GM20000 (cell line): ENCODE measurements at regions not wholly inside any gene's neighbourhood (a gene's known extent, or its start where the extent isn't known, plus 50 kb on each side); places are given as distances from the start of the nearest gene placed in this dataset.

Source experiments
- DNase-seq: peaks from one replicate; pipeline ENCODE4 v3.0.0; 2012; ENCODE audit warnings: low spot score
- TF ChIP-seq, protein P1 (sequence below): IDR thresholded peaks from 2 replicates; pipeline ENCODE4 v1.5.1; 2012; ENCODE audit warnings: mild to moderate bottlenecking, control low read depth; ENCODE audit errors: extremely low read depth, missing control alignments

GRCh38 chr1:170470121-170470520, 61.8 kb upstream of the GORAB start:
- DNase-seq = no peak
- TF ChIP-seq, protein P1, sequence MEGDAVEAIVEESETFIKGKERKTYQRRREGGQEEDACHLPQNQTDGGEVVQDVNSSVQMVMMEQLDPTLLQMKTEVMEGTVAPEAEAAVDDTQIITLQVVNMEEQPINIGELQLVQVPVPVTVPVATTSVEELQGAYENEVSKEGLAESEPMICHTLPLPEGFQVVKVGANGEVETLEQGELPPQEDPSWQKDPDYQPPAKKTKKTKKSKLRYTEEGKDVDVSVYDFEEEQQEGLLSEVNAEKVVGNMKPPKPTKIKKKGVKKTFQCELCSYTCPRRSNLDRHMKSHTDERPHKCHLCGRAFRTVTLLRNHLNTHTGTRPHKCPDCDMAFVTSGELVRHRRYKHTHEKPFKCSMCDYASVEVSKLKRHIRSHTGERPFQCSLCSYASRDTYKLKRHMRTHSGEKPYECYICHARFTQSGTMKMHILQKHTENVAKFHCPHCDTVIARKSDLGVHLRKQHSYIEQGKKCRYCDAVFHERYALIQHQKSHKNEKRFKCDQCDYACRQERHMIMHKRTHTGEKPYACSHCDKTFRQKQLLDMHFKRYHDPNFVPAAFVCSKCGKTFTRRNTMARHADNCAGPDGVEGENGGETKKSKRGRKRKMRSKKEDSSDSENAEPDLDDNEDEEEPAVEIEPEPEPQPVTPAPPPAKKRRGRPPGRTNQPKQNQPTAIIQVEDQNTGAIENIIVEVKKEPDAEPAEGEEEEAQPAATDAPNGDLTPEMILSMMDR = no peak

GRCh38 chr1:170471398-170472053, 60.4 kb upstream of the GORAB start:
- DNase-seq = no peak
- TF ChIP-seq, protein P1 = no peak

DNA sequence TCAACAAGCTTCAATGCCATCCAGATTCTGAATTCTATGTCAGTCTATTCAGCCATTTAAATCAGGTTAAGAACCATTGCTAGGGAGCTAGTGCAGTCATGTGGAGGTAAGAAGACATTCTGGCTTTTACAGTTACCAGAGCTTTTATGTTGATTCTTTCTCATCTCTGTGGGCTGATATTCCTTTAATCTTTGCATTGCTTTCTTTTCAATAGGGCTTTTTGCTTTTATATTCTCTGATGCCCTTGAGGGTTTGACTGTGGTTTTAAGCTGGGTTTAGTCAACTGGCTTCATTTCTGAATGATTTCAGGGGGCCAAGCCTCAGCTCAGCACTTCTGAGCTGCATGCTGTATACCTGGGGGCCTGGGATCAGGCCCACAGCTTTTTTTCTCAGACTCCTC, 51.0 kb upstream of the GORAB start:
- DNase-seq = no peak
- TF ChIP-seq, protein P1 = no peak
